K562 (cell line): ENCODE measurements at regions not wholly inside any gene's neighbourhood (a gene's known extent, or its start where the extent isn't known, plus 50 kb on each side); places are given as distances from the start of the nearest gene placed in this dataset.

Experiments used
- CHD1 ChIP-seq: fragments of 200-600 bp; sonication (generic); IDR thresholded peaks from one replicate; pipeline ENCODE4 v1.6.1; 2012; ENCODE audit warnings: mild to moderate bottlenecking, moderate library complexity, low read length, inconsistent platforms
- CHD2 ChIP-seq: IDR thresholded peaks from 2 replicates; pipeline ENCODE4 v1.6.1; 2011; ENCODE audit warnings: low read depth, low read length
- PCBP1 ChIP-seq: fragments of 200-400 bp; formaldehyde crosslinking; IDR thresholded peaks from 2 replicates; pipeline ENCODE4 v1.6.1; 2018; ENCODE audit warnings: mild to moderate bottlenecking, low read depth, low read length; ENCODE audit not compliant: poor library complexity, severe bottlenecking
- ZNF41 ChIP-seq: fragments of 250-450 bp; sonication (Bioruptor Pico); conservative IDR thresholded peaks from 2 replicates; pipeline ENCODE4 v1.4.0; 2020; ENCODE audit warnings: mild to moderate bottlenecking
- ZZZ3 ChIP-seq: fragments of 450-650 bp; IDR thresholded peaks from 2 replicates; pipeline ENCODE4 v1.6.1; 2016; ENCODE audit warnings: antibody characterized with exemption, mild to moderate bottlenecking, moderate library complexity

- TF ChIP-seq CHD2 (no peak), CHD1 (no peak), ZNF41 (CRISPR knock-in tag) (no peak), PCBP1 (no peak), ZZZ3 (no peak)
Observed at GRCh38 chr10:26951650-26952049, 90.9 kb upstream of the ABI1 start.
